ENCODE measurements at regions not wholly inside any gene's neighbourhood (a gene's known extent, or its start where the extent isn't known, plus 50 kb on each side); places are given as distances from the start of the nearest gene placed in this dataset.
A peak's percentile ranks its signal among the peaks of the same experiment; 100 is the strongest.

DNA sequence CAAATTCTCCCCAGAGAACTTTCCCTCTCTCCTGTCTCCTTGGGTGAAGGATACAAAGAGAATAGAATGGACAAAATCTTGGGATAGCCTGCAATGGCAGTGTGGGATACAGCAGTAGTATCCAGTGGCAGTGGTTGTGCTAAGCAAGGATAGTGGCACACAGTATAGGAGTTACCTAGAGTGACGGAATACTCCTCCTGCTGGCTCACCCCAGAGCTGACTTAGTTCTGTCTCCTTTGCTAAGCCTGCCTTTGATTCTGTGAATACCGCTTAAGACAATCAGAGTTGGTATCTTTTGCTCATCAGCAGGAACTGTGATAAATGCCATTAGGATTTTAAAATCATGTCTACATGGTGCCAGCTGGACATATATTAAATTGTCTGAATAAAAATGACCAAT lies 404.3 kb downstream of the JRKL start:
- DNase-seq, result no peak
- H3K27ac ChIP-seq (ENCODE audit: low read depth in 2 of 2, low read length in 1 of 2), result no peak overlapping the region
- WGBS (ENCODE audit: low lambda C conversion rate), result 42% methylated on average over 2 of the region's 2 CpGs

DNA sequence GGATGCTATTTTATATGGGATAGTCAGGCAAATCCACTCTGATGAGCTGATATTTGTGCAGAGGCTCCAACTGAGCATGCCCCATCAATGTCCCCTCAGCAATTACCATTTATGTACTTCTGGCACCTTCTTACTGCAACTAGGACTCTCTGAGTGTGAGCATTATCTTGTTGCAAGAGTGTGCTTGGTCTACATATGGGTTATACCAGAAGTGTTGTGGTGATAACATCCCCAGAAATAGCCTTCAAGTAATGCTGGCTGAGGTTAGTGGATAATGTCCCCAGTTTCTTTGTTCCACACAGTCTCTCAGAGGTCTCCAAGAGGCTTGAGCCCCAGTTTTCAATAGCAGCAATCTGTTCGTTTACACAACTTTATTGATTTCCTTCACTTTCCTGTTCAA lies 408.6 kb downstream of the JRKL start:
- TF ChIP-seq SIN3A (IDR thresholded peaks at IDR 0.05; ENCODE audit: borderline replicate concordance, low read depth, low read length), result no peak
- TF ChIP-seq NFIC (IDR thresholded peaks at IDR 0.05; ENCODE audit: borderline replicate concordance), result no peak
- TF ChIP-seq NRF1 (IDR thresholded peaks at IDR 0.05; ENCODE audit: low read depth, low read length), result no peak
- TF ChIP-seq GATA2 (CRISPR knock-in tag; IDR thresholded peaks at IDR 0.05), result no peak
- TF ChIP-seq FOSL2 (IDR thresholded peaks at IDR 0.05; ENCODE audit: borderline replicate concordance, low read depth), result no peak
- TF ChIP-seq, protein P1, sequence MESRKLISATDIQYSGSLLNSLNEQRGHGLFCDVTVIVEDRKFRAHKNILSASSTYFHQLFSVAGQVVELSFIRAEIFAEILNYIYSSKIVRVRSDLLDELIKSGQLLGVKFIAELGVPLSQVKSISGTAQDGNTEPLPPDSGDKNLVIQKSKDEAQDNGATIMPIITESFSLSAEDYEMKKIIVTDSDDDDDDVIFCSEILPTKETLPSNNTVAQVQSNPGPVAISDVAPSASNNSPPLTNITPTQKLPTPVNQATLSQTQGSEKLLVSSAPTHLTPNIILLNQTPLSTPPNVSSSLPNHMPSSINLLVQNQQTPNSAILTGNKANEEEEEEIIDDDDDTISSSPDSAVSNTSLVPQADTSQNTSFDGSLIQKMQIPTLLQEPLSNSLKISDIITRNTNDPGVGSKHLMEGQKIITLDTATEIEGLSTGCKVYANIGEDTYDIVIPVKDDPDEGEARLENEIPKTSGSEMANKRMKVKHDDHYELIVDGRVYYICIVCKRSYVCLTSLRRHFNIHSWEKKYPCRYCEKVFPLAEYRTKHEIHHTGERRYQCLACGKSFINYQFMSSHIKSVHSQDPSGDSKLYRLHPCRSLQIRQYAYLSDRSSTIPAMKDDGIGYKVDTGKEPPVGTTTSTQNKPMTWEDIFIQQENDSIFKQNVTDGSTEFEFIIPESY (IDR thresholded peaks at IDR 0.05; ENCODE audit: borderline replicate concordance, low read depth), result no peak
- no peak for TF ChIP-seq CHD2 (IDR thresholded peaks at IDR 0.05; ENCODE audit: low read length, partially characterized antibody)
- 28% methylated on average over 1 of the region's 1 CpG for WGBS (ENCODE audit: low lambda C conversion rate)
- no peaks in the 10 kb centered on the region for H3F3A ChIP-seq (replicated peaks; ENCODE audit: insufficient read depth)
- POLR2A ChIA-PET, result no interaction called here
- no peaks in the 10 kb centered on the region for H3K79me2 ChIP-seq (ENCODE audit: insufficient read depth)
- H3K9ac ChIP-seq, result no peak overlapping the region
- no peaks in the 10 kb centered on the region; a peak in 1 of 4 replicates for H3K4me1 ChIP-seq (ENCODE audit: control insufficient read depth in 1 of 2, insufficient read depth in 2 of 2, low read depth in 1 of 2, low read length in 1 of 2)
- H3K9me2 ChIP-seq, result no peaks in the 10 kb centered on the region
- H3K9me3 ChIP-seq, result no peaks in the 10 kb centered on the region
- H3K4me3 ChIP-seq (ENCODE audit: low read depth in 2 of 2, low read length in 1 of 2), result no peak overlapping the region
- H4K20me1 ChIP-seq (ENCODE audit: insufficient read depth), result no peaks in the 10 kb centered on the region
- no peak for DNase-seq
- no peak overlapping the region for H3K27ac ChIP-seq (ENCODE audit: low read depth in 2 of 2, low read length in 1 of 2)
- CTCF ChIA-PET, result interaction anchor here (1.3 kb wide), 1 partner anchor 334 kb away, joined by 6 read pairs; no protein-coding TSS in a partner anchor
- no peak overlapping the region for H2AFZ ChIP-seq (ENCODE audit: low read depth)
- no peaks in the 10 kb centered on the region for H3K36me3 ChIP-seq (replicated peaks in 1 of 2; ENCODE audit: control insufficient read depth in 1 of 2, insufficient read depth in 2 of 2, low read length in 1 of 2)
- no peaks in the 10 kb centered on the region for H3K27me3 ChIP-seq (ENCODE audit: insufficient read depth)
- H3K4me2 ChIP-seq, result no peak overlapping the region

More for the DNA sequence above, 404.3 kb downstream of the JRKL start:
- H3K27me3 ChIP-seq (ENCODE audit: insufficient read depth), result no peaks in the 10 kb centered on the region
- H3K9ac ChIP-seq, result no peak overlapping the region
- H3K9me3 ChIP-seq, result no peaks in the 10 kb centered on the region
- no peak overlapping the region for H3K4me2 ChIP-seq
- no peaks in the 10 kb centered on the region for H3K36me3 ChIP-seq (replicated peaks in 1 of 2; ENCODE audit: control insufficient read depth in 1 of 2, insufficient read depth in 2 of 2, low read length in 1 of 2)
- POLR2A ChIA-PET, result no interaction called here
- no peak overlapping the region for H2AFZ ChIP-seq (ENCODE audit: low read depth)
- no peaks in the 10 kb centered on the region for H4K20me1 ChIP-seq (ENCODE audit: insufficient read depth)
- no peaks in the 10 kb centered on the region for H3F3A ChIP-seq (replicated peaks; ENCODE audit: insufficient read depth)
- H3K4me3 ChIP-seq (ENCODE audit: low read depth in 2 of 2, low read length in 1 of 2), result no peak overlapping the region
- H3K9me2 ChIP-seq, result no peaks in the 10 kb centered on the region
- CTCF ChIA-PET, result interaction anchor here (2.4 to 4.6 kb wide), 2 partner anchors 9 to 330 kb away, joined by 5 to 29 read pairs; no protein-coding TSS in a partner anchor
- TF ChIP-seq RAD21 (IDR thresholded peaks at IDR 0.05; ENCODE audit: low read length), result peak; percentile 43
- TF ChIP-seq, protein P2, sequence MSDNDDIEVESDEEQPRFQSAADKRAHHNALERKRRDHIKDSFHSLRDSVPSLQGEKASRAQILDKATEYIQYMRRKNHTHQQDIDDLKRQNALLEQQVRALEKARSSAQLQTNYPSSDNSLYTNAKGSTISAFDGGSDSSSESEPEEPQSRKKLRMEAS (IDR thresholded peaks at IDR 0.05; ENCODE audit: low read depth), result no peak
- TF ChIP-seq, protein P3, sequence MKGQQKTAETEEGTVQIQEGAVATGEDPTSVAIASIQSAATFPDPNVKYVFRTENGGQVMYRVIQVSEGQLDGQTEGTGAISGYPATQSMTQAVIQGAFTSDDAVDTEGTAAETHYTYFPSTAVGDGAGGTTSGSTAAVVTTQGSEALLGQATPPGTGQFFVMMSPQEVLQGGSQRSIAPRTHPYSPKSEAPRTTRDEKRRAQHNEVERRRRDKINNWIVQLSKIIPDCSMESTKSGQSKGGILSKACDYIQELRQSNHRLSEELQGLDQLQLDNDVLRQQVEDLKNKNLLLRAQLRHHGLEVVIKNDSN (IDR thresholded peaks at IDR 0.05; ENCODE audit: borderline replicate concordance, low read depth), result no peak
- TF ChIP-seq, protein P4, sequence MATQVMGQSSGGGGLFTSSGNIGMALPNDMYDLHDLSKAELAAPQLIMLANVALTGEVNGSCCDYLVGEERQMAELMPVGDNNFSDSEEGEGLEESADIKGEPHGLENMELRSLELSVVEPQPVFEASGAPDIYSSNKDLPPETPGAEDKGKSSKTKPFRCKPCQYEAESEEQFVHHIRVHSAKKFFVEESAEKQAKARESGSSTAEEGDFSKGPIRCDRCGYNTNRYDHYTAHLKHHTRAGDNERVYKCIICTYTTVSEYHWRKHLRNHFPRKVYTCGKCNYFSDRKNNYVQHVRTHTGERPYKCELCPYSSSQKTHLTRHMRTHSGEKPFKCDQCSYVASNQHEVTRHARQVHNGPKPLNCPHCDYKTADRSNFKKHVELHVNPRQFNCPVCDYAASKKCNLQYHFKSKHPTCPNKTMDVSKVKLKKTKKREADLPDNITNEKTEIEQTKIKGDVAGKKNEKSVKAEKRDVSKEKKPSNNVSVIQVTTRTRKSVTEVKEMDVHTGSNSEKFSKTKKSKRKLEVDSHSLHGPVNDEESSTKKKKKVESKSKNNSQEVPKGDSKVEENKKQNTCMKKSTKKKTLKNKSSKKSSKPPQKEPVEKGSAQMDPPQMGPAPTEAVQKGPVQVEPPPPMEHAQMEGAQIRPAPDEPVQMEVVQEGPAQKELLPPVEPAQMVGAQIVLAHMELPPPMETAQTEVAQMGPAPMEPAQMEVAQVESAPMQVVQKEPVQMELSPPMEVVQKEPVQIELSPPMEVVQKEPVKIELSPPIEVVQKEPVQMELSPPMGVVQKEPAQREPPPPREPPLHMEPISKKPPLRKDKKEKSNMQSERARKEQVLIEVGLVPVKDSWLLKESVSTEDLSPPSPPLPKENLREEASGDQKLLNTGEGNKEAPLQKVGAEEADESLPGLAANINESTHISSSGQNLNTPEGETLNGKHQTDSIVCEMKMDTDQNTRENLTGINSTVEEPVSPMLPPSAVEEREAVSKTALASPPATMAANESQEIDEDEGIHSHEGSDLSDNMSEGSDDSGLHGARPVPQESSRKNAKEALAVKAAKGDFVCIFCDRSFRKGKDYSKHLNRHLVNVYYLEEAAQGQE (IDR thresholded peaks at IDR 0.05; ENCODE audit: low read depth, low read length), result no peak
- TF ChIP-seq ELF1 (IDR thresholded peaks at IDR 0.05), result no peak
- TF ChIP-seq, protein P5, sequence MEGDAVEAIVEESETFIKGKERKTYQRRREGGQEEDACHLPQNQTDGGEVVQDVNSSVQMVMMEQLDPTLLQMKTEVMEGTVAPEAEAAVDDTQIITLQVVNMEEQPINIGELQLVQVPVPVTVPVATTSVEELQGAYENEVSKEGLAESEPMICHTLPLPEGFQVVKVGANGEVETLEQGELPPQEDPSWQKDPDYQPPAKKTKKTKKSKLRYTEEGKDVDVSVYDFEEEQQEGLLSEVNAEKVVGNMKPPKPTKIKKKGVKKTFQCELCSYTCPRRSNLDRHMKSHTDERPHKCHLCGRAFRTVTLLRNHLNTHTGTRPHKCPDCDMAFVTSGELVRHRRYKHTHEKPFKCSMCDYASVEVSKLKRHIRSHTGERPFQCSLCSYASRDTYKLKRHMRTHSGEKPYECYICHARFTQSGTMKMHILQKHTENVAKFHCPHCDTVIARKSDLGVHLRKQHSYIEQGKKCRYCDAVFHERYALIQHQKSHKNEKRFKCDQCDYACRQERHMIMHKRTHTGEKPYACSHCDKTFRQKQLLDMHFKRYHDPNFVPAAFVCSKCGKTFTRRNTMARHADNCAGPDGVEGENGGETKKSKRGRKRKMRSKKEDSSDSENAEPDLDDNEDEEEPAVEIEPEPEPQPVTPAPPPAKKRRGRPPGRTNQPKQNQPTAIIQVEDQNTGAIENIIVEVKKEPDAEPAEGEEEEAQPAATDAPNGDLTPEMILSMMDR (IDR thresholded peaks at IDR 0.05), result peak; percentile 30
- TF ChIP-seq TAF1 (IDR thresholded peaks at IDR 0.05; ENCODE audit: borderline replicate concordance, low read depth, low read length), result no peak
- no peaks in the 10 kb centered on the region for H3K79me2 ChIP-seq (ENCODE audit: insufficient read depth)
- no peaks in the 10 kb centered on the region for H3K4me1 ChIP-seq (ENCODE audit: control insufficient read depth in 1 of 2, insufficient read depth in 2 of 2, low read depth in 1 of 2, low read length in 1 of 2)

Measured in SK-N-SH (cell line).